Activated naive CD8-positive, alpha-beta T cell treated with anti-CD3 and anti-CD28 coated beads, Interleukin-2, amount 10 ng/mL, durations not matched to agents 7 days and 5 days (primary cell): ENCODE measurements at regions not wholly inside any gene's neighbourhood (a gene's known extent, or its start where the extent isn't known, plus 50 kb on each side); places are given as distances from the start of the nearest gene placed in this dataset.
"Not testable (repeated sequence)": the region's sequence is repeated elsewhere in the genome, so short reads cannot be mapped to it uniquely, and the experiment has no call there.

Experiments
- ATAC-seq: fragments of 150-1000 bp; cut with Tn5 transposase; one replicate; pipeline ENCODE4 v1.10.0; 2021; ENCODE audit warnings: low read depth, moderate library complexity
- POLR2A ChIA-PET: fragments of 350-600 bp; sonication (Branson Sonifier 250); formaldehyde crosslinking; loops from one replicate; lab custom pipeline; 2021; ENCODE audit warnings: antibody characterized with exemption; lab: Charles Lee
- DNase-seq: peaks from one replicate; pipeline ENCODE4 v3.0.0; 2021
- H3K27ac Mint-ChIP-seq: one replicate; pipeline ENCODE4 v1.8.0; 2022; ENCODE audit warnings: mild to moderate bottlenecking, mixed read lengths
- H3K27me3 Mint-ChIP-seq: one replicate; pipeline ENCODE4 v1.8.0; 2022; ENCODE audit warnings: mild to moderate bottlenecking, moderate library complexity, mixed read lengths
- H3K36me3 Mint-ChIP-seq: one replicate; pipeline ENCODE4 v1.8.0; 2021; ENCODE audit warnings: mild to moderate bottlenecking, mixed read lengths
- H3K4me1 Mint-ChIP-seq: one replicate; pipeline ENCODE4 v1.8.0; 2021; ENCODE audit warnings: mixed read lengths
- H3K4me3 Mint-ChIP-seq: one replicate; pipeline ENCODE4 v1.8.0; 2022; ENCODE audit warnings: mild to moderate bottlenecking, moderate library complexity, mixed read lengths
- H3K9me3 Mint-ChIP-seq: one replicate; pipeline ENCODE4 v1.8.0; 2021; ENCODE audit warnings: mixed read lengths

DNA sequence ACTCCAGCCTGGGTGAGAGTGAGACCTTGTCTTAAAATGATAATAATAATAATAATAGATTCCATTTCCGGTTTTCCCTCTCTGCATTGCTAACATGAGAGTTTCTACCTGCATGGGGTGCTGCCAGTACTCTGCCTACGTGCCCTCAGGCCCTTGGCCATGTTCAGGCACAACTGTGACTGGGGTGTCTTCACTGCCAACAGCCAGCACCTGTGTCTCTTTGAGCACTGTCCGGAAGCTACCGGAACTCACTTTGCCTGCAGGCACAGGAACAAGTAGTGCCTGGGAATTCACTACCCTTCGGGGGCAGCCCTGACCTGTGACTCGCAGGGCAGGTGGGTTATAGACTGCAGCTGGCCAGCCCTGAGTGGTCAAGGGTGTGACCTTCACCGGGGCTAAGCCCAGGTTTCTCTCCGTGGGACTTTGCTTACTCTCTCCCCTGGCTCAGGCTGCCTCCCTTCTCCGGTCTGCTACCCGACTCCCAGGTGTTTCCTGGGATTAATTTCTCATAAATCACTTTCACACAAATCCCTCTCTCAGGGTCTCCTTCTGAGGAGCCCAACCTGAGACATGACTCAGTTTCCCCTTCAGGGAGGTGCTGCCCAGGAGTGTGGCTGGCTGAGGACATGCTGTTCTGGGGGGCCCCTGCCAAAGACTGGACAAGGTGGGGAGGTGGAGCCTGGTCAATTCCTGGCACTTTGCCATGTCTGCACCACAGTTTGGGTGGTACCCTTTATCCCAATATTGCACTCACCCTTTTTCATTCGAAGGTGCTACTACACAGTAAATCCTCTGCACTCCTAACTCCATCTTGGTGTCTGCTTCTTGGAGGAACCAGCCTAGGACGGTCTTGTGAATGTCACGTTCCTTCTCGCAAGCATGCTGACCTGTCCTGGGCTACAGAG, 79.5 kb upstream of the RALGAPA2 start:
- Mint-ChIP-seq H3K36me3 (no peaks in the 10 kb centered on the region), H3K27ac (no peak overlapping the region), H3K4me3 (no peak overlapping the region), H3K27me3 (peaks cover 2% of the 10 kb centered on the region), H3K9me3 (peaks cover 4% of the 10 kb centered on the region), H3K4me1 (no peaks in the 10 kb centered on the region)
- ATAC-seq (no peak), DNase-seq (no peak)
- POLR2A ChIA-PET: no interaction called here

DNA sequence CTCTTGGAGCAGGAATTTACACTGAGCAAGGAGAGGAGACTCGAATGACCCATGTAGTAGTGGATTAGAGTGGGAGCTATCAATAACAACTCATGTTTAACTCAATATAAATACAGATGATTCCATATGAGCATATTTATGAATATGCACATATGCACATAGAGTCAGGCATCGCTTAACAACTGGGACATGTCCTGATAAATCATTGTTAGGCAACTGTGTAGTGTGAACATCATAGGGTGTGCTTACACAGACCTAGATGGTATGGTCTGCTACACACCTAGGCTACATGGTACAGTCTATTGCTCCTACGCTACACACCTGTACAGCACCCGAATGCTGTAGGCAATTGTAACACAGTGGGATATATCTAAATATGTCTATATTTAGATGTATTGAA, 75.9 kb upstream of the RALGAPA2 start:
- H3K4me1 Mint-ChIP-seq: no peaks in the 10 kb centered on the region
- no peaks in the 10 kb centered on the region for H3K36me3 Mint-ChIP-seq
- H3K4me3 Mint-ChIP-seq: no peak overlapping the region
- H3K9me3 Mint-ChIP-seq: peaks cover 6% of the 10 kb centered on the region
- H3K27ac Mint-ChIP-seq: no peak overlapping the region
- ATAC-seq (no peak), DNase-seq (no peak)
- POLR2A ChIA-PET: no interaction called here
- H3K27me3 Mint-ChIP-seq: peaks cover 2% of the 10 kb centered on the region

DNA sequence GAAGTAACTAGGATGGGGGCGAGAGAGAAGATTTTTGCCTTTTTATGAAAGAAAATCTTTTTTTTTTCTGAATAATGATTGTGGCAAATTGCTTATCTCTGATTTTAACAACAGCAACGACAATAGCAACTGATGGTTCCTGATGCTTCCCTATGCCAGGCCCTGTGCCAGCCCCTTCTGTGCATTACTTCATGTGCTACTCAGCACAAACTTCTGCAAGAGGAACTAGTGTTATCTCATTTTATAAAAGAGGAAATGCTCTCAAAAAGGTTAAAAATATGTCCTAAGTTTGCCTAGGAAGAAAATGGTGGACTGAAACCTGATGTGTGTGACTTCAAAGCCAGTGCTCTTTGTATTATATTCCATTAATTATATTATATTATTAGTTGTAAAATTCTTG, 74.0 kb upstream of the RALGAPA2 start:
- POLR2A ChIA-PET: no interaction called here
- peaks cover 6% of the 10 kb centered on the region for H3K9me3 Mint-ChIP-seq
- ATAC-seq: no peak
- no peak for DNase-seq
- H3K27ac Mint-ChIP-seq: no peak overlapping the region
- no peak overlapping the region for H3K4me3 Mint-ChIP-seq
- H3K27me3 Mint-ChIP-seq: peaks cover 2% of the 10 kb centered on the region
- H3K4me1 Mint-ChIP-seq: no peaks in the 10 kb centered on the region
- no peaks in the 10 kb centered on the region for H3K36me3 Mint-ChIP-seq

DNA sequence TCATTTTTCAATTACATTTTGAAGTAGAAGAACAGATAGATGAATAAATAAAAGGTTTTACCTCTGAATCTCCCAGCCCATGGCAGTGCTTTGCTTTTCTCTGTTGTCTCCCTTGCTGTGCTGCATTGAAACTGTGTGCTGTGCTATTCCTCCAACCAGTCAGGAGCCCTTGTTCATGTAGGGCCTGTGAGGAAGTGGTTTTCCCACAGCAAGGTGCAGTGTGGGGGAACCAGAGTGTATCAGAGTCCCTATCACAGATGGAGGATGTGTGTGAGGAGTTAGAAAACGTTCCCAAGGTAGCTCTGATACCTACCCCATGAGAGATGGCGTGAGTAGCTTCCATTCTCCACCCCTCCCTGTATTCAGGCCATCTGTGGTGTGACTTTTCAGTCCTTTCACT, 72.8 kb upstream of the RALGAPA2 start:
- peaks cover 3% of the 10 kb centered on the region for H3K4me1 Mint-ChIP-seq
- H3K27ac Mint-ChIP-seq: no peak overlapping the region
- H3K9me3 Mint-ChIP-seq: peaks cover 6% of the 10 kb centered on the region
- POLR2A ChIA-PET: no interaction called here
- H3K4me3 Mint-ChIP-seq: no peak overlapping the region
- H3K27me3 Mint-ChIP-seq: peaks cover 2% of the 10 kb centered on the region
- DNase-seq (no peak), ATAC-seq (no peak)
- no peaks in the 10 kb centered on the region for H3K36me3 Mint-ChIP-seq

DNA sequence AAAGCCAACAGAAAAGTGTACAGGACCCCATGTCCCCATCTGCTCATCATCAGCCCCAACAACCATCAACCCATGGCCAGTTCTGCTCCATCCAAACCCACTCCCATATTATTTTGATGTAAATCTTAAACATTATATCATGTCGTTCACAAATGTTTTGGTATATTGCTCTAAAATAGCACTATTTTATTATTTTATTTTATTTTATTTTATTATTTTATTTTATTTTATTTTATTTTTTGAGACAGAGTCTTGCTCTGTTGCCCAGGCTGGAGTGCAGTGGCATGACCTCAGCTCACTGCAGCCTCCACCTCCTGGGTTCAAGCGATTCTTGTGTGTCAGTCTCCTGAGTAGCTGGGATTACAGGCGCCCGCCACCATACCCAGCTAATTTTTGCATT, 72.0 kb upstream of the RALGAPA2 start:
- POLR2A ChIA-PET, H3K27me3 Mint-ChIP-seq, H3K27ac Mint-ChIP-seq, H3K4me3 Mint-ChIP-seq, H3K4me1 Mint-ChIP-seq, DNase-seq, H3K36me3 Mint-ChIP-seq, H3K9me3 Mint-ChIP-seq, ATAC-seq: not testable (repeated sequence)

DNA sequence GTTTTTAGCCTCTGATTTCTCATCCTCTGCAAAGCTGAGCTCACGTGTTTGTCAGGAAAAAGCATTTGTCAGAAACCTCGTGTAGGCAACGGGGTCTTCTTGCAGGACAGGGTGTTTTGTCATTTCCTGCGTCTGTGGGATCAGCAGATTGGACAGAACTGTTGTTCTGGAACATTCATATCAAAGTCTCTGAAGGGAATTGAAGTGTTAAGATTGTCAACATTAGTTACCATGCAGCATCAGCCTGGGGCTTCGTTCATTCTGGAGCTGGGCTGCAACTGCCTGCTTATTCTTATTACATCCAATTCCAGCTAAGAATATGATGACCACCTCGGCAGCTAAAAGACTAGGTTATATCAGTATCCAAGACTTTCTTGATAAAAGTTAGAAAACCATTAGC, 71.0 kb upstream of the RALGAPA2 start:
- Mint-ChIP-seq H3K9me3 (peaks cover 6% of the 10 kb centered on the region), H3K36me3 (no peaks in the 10 kb centered on the region), H3K27ac (no peak overlapping the region), H3K27me3 (peaks cover 3% of the 10 kb centered on the region), H3K4me1 (peaks cover 5% of the 10 kb centered on the region), H3K4me3 (no peak overlapping the region)
- POLR2A ChIA-PET: no interaction called here
- ATAC-seq: no peak
- no peak for DNase-seq

DNA sequence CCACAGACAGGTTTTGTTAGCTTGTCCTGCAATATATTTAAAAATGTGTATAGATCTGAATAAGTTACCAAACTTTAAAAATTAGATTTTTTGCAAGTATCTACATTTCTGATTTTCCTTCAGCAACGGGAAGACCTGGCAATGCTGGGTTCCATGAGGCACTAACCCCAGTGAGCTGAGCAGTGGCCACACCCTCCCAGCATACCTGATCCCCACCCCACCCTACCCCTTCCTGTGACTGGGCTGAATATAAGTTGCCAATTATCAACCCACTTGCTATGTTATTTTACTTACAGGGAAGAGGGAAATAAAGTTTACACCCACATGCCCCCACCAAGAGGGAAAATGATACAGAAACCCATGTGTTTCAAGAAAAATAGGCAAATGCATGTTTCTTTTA, 70.3 kb upstream of the RALGAPA2 start:
- Mint-ChIP-seq H3K4me1 (peaks cover 5% of the 10 kb centered on the region), H3K27me3 (peaks cover 2% of the 10 kb centered on the region), H3K36me3 (no peaks in the 10 kb centered on the region), H3K4me3 (no peak overlapping the region), H3K27ac (no peak overlapping the region), H3K9me3 (peaks cover 5% of the 10 kb centered on the region)
- POLR2A ChIA-PET: no interaction called here
- DNase-seq (no peak), ATAC-seq (no peak)

DNA sequence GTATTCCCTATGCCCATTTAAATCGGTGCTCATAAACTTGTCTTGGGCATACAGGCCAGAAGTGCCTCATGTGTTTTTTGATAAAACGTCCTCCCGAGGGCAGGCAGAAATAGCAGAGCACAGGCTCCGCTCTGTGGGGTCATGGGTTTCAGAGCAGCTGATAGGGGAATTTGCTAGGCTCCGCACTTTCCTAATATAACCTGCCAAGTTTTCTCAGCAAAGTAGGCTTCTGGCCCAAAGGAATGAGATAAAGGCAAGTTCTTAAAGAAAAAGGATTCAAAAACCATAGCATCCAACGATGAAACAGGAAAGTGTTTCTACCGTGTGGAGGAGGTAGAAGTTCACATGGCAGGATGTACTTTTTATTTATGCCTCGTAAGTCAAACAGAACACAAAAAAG, 69.8 kb upstream of the RALGAPA2 start:
- Mint-ChIP-seq H3K27ac (no peak overlapping the region), H3K4me1 (peaks cover 5% of the 10 kb centered on the region), H3K36me3 (no peaks in the 10 kb centered on the region), H3K4me3 (no peak overlapping the region), H3K9me3 (peaks cover 2% of the 10 kb centered on the region), H3K27me3 (peaks cover 2% of the 10 kb centered on the region)
- DNase-seq: no peak
- ATAC-seq: no peak
- POLR2A ChIA-PET: no interaction called here

DNA sequence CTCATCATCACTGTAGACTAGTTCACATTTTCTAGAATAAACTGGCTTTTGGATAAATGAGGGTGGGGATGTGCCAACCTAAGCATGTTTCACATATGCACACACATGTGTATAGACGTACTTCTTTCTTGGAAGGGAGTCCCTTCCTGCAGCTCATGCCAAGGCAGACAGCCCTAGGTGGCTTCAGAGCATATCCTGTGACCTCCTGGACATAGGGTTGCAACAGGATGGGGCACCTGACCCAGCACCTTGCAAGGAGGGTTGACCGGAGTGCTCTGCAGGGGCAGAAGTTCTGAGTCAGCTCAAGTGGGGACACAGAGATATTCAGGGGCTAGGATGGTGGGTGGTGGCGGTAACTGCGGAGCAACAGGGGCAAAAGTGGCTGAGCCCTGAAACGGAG, 68.6 kb upstream of the RALGAPA2 start:
- H3K4me1 Mint-ChIP-seq: peaks cover 5% of the 10 kb centered on the region
- H3K9me3 Mint-ChIP-seq: peaks cover 2% of the 10 kb centered on the region
- POLR2A ChIA-PET: no interaction called here
- H3K27ac Mint-ChIP-seq: no peak overlapping the region
- no peak for DNase-seq
- no peak overlapping the region for H3K4me3 Mint-ChIP-seq
- H3K27me3 Mint-ChIP-seq: peaks cover 4% of the 10 kb centered on the region
- no peak for ATAC-seq
- H3K36me3 Mint-ChIP-seq: no peaks in the 10 kb centered on the region

DNA sequence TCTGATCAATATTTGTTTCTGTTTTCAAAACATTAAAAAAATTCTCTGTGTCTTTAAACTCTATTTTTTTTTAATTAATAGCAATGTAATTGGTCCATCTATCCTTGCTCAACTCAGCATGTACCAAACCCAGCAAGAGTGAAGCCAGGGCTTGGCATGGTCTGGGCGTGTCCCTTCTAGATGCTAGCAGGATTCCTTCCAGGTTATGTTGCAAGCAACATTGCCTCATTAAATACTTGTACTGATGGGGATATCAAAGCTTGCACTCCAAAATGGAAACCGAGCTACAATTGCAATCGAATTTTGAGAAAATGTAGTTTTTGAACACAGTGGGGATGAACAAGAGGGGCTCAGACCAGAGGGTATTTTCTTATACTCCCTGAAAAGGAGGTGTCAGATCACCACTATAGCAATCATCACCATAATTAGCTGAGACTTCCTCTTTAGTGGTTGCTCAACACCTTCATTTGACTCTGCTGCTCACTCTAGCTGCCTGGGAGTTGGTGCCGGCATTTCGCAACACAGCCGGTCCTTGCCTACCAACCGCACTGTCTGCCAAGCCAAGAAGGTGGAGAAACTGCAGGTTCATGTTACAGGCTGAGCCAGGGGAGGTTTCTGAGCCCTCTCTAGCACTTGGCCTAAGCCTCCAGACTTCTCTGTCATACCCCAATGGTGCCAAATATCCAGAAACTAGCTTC, 67.8 kb upstream of the RALGAPA2 start:
- POLR2A ChIA-PET: no interaction called here
- Mint-ChIP-seq H3K4me1 (peaks cover 5% of the 10 kb centered on the region), H3K4me3 (no peak overlapping the region), H3K27me3 (peaks cover 4% of the 10 kb centered on the region), H3K36me3 (no peaks in the 10 kb centered on the region), H3K27ac (no peak overlapping the region), H3K9me3 (no peaks in the 10 kb centered on the region)
- ATAC-seq (peak; percentile 47), DNase-seq (no peak)

DNA sequence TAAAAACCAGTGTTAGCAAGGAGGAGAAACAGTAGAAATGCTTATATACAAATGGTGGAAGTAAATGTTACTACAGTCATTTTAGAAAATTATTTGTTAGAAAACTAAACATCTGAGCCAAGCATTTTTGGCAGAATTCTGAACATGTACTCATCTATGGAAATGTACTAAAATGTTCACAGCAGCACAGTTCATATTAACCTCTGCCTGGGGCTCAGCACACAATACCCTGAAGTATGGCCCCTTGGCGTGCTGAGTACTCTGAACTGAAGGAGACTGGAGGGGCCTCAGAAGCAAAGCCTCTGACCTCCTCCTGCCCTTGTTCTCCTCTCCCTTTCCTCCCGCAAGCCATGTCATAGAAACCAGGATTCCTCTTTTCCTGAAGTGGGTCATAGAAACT, 66.2 kb upstream of the RALGAPA2 start:
- POLR2A ChIA-PET: no interaction called here
- Mint-ChIP-seq H3K27me3 (peaks cover 6% of the 10 kb centered on the region), H3K36me3 (no peaks in the 10 kb centered on the region), H3K4me1 (peaks cover 5% of the 10 kb centered on the region), H3K9me3 (no peaks in the 10 kb centered on the region), H3K4me3 (no peak overlapping the region), H3K27ac (no peak overlapping the region)
- DNase-seq (no peak), ATAC-seq (no peak)

DNA sequence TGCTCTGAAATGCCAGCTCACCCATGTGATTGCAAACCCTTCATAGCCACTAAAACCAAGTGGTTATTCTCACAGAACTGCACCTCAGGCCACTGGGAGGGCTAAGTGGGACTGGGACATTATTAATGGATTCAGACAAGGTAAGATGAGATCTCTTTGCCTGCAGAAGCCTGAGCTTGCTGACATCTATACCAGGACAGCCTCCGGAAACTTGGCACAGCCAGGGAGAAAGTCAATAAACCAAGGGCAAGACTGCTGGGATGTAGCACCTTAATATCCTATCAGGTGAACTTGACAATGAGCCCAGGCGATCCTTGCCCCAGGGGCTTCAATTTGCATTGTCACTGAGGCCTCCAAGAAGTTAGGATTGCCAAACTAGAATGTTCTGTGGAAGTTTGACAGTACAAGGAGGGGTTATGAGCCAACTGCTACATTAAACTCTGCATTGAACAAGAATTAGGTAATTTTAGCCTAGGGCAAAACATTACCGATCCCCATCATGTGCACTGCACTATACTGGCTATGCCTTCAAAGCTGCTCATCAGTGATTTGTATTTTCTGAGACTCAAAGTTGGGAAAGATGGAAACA, 60.1 kb upstream of the RALGAPA2 start:
- H3K4me3 Mint-ChIP-seq: no peak overlapping the region
- DNase-seq: no peak
- POLR2A ChIA-PET: no interaction called here

DNA sequence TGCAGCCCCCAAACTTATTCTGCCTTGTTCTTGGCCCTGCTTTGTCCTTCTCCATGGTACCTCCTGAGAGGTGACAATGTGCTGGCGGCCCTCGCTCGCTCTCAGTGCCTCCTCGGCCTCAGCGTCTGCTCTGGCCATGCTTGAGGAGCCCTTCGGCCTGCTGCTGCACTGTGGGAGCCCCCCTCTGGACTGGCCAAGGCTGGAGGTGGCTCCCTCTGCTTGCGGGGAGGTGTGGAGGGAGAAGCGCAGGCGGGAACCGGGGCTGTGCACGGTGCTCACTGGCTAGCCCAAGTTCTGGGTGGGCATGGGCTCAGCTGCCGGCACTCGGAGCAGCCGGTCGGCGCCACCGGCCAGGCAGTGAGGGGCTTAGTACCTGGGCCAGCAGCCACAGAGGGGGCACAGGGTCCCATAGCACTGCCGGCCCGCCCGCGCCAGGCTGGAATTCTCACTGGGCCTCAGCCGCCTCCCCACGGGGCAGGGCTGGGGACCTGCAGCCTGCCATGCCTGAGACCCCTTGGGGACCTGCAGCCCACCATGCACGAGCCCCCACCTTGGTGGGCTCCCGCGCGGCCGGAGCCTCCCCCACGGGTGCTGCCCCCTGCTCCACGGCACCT, 55.9 kb upstream of the RALGAPA2 start:
- no peak overlapping the region for H3K27ac Mint-ChIP-seq

More for the DNA sequence above, 60.1 kb upstream of the RALGAPA2 start:
- H3K36me3 Mint-ChIP-seq: no peaks in the 10 kb centered on the region
- H3K4me1 Mint-ChIP-seq: no peaks in the 10 kb centered on the region
- no peak for ATAC-seq
- no peak overlapping the region for H3K27ac Mint-ChIP-seq
- H3K9me3 Mint-ChIP-seq: no peaks in the 10 kb centered on the region
- H3K27me3 Mint-ChIP-seq: peaks cover 11% of the 10 kb centered on the region

More for the DNA sequence above, 55.9 kb upstream of the RALGAPA2 start:
- no peak overlapping the region for H3K4me3 Mint-ChIP-seq
- H3K4me1 Mint-ChIP-seq: no peaks in the 10 kb centered on the region
- POLR2A ChIA-PET: no interaction called here
- peaks cover 12% of the 10 kb centered on the region for H3K27me3 Mint-ChIP-seq
- no peak for ATAC-seq
- no peak for DNase-seq
- no peaks in the 10 kb centered on the region for H3K9me3 Mint-ChIP-seq
- no peaks in the 10 kb centered on the region for H3K36me3 Mint-ChIP-seq
